ENCODE measurements at regions not wholly inside any gene's neighbourhood (a gene's known extent, or its start where the extent isn't known, plus 50 kb on each side); places are given as distances from the start of the nearest gene placed in this dataset.

GRCh38 chr17:6305613-6306360 lies 129.1 kb downstream of the AIPL1 start:
- H3K9me3 ChIP-seq (ENCODE audit: control insufficient read depth in 2 of 2, insufficient read depth in 1 of 2, low read depth in 1 of 2, low read length in 1 of 2), result peaks cover 3% of the 10 kb centered on the region in 2 donors
- H3K4me3 ChIP-seq (ENCODE audit: low read depth in 1 of 2, low read length in 2 of 2), result no peak overlapping the region
- H3K27ac ChIP-seq (ENCODE audit: low read depth in 2 of 2, low read length in 1 of 2), result no peak overlapping the region
- no peaks in the 10 kb centered on the region for H3K36me3 ChIP-seq (ENCODE audit: control insufficient read depth in 2 of 2, insufficient read depth in 2 of 2, low read length in 1 of 2)
- 51 to 59% methylated on average over 11 of the region's 11 CpGs for WGBS, 2 donors
- H3K4me1 ChIP-seq (ENCODE audit: control insufficient read depth in 2 of 2, insufficient read depth in 2 of 2, low read length in 1 of 2), result no peaks in the 10 kb centered on the region
- H3K27me3 ChIP-seq (ENCODE audit: control insufficient read depth in 1 of 2, insufficient read depth in 2 of 2, low read length in 2 of 2), result no peaks in the 10 kb centered on the region

- Histone ChIP-seq H3K9me3 (ENCODE audit: control insufficient read depth in 2 of 2, insufficient read depth in 1 of 2, low read depth in 1 of 2, low read length in 1 of 2) (peaks cover 3% of the 10 kb centered on the region in 2 donors), H3K36me3 (ENCODE audit: control insufficient read depth in 2 of 2, insufficient read depth in 2 of 2, low read length in 1 of 2) (no peaks in the 10 kb centered on the region), H3K27me3 (ENCODE audit: control insufficient read depth in 1 of 2, insufficient read depth in 2 of 2, low read length in 2 of 2) (no peaks in the 10 kb centered on the region), H3K27ac (ENCODE audit: low read depth in 2 of 2, low read length in 1 of 2) (no peak overlapping the region), H3K4me1 (ENCODE audit: control insufficient read depth in 2 of 2, insufficient read depth in 2 of 2, low read length in 1 of 2) (no peaks in the 10 kb centered on the region), H3K4me3 (ENCODE audit: low read depth in 1 of 2, low read length in 2 of 2) (no peak overlapping the region)
- WGBS, 2 donors, result 37 to 61% methylated on average over 3 of the region's 3 CpGs
Observed at GRCh38 chr17:6304894-6305612, 129.9 kb downstream of the AIPL1 start.

- Histone ChIP-seq H3K9me3 (ENCODE audit: control insufficient read depth in 2 of 2, insufficient read depth in 1 of 2, low read depth in 1 of 2, low read length in 1 of 2) (peaks cover 2 to 3% of the 10 kb centered on the region in 2 donors), H3K4me3 (ENCODE audit: low read depth in 1 of 2, low read length in 2 of 2) (no peak overlapping the region), H3K36me3 (ENCODE audit: control insufficient read depth in 2 of 2, insufficient read depth in 2 of 2, low read length in 1 of 2) (no peaks in the 10 kb centered on the region), H3K4me1 (ENCODE audit: control insufficient read depth in 2 of 2, insufficient read depth in 2 of 2, low read length in 1 of 2) (no peaks in the 10 kb centered on the region), H3K27me3 (ENCODE audit: control insufficient read depth in 1 of 2, insufficient read depth in 2 of 2, low read length in 2 of 2) (no peaks in the 10 kb centered on the region), H3K27ac (ENCODE audit: low read depth in 2 of 2, low read length in 1 of 2) (no peak overlapping the region)
- WGBS, 2 donors, result 2 to 11% methylated on average over 5 of the region's 5 CpGs
Observed at GRCh38 chr17:6303664-6304063, 131.3 kb downstream of the AIPL1 start.

GRCh38 chr17:6299275-6299674 lies 135.6 kb downstream of the AIPL1 start:
- H3K4me3 ChIP-seq (ENCODE audit: low read depth in 1 of 2, low read length in 2 of 2), result no peak overlapping the region
- H3K27ac ChIP-seq (ENCODE audit: low read depth in 2 of 2, low read length in 1 of 2), result no peak overlapping the region
- H3K27me3 ChIP-seq (ENCODE audit: control insufficient read depth in 1 of 2, insufficient read depth in 2 of 2, low read length in 2 of 2), result no peaks in the 10 kb centered on the region
- no peaks in the 10 kb centered on the region for H3K36me3 ChIP-seq (ENCODE audit: control insufficient read depth in 2 of 2, insufficient read depth in 2 of 2, low read length in 1 of 2)
- H3K4me1 ChIP-seq (ENCODE audit: control insufficient read depth in 2 of 2, insufficient read depth in 2 of 2, low read length in 1 of 2), result no peaks in the 10 kb centered on the region
- H3K9me3 ChIP-seq (ENCODE audit: control insufficient read depth in 2 of 2, insufficient read depth in 1 of 2, low read depth in 1 of 2, low read length in 1 of 2), result no peaks in the 10 kb centered on the region
- 63 to 71% methylated on average over 6 of the region's 6 CpGs for WGBS, 2 donors

GRCh38 chr17:6297960-6298359 lies 137.0 kb downstream of the AIPL1 start:
- H3K27me3 ChIP-seq (ENCODE audit: control insufficient read depth in 1 of 2, insufficient read depth in 2 of 2, low read length in 2 of 2), result no peaks in the 10 kb centered on the region
- no peak overlapping the region for H3K27ac ChIP-seq (ENCODE audit: low read depth in 2 of 2, low read length in 1 of 2)
- no peaks in the 10 kb centered on the region for H3K9me3 ChIP-seq (ENCODE audit: control insufficient read depth in 2 of 2, insufficient read depth in 1 of 2, low read depth in 1 of 2, low read length in 1 of 2)
- H3K4me3 ChIP-seq (ENCODE audit: low read depth in 1 of 2, low read length in 2 of 2), result no peak overlapping the region
- WGBS, 2 donors, result 70 to 75% methylated on average over 4 of the region's 4 CpGs
- no peaks in the 10 kb centered on the region for H3K4me1 ChIP-seq (ENCODE audit: control insufficient read depth in 2 of 2, insufficient read depth in 2 of 2, low read length in 1 of 2)
- H3K36me3 ChIP-seq (ENCODE audit: control insufficient read depth in 2 of 2, insufficient read depth in 2 of 2, low read length in 1 of 2), result no peaks in the 10 kb centered on the region

GRCh38 chr17:6297119-6297518 lies 137.8 kb downstream of the AIPL1 start:
- Histone ChIP-seq H3K4me1 (ENCODE audit: control insufficient read depth in 2 of 2, insufficient read depth in 2 of 2, low read length in 1 of 2) (no peaks in the 10 kb centered on the region), H3K27me3 (ENCODE audit: control insufficient read depth in 1 of 2, insufficient read depth in 2 of 2, low read length in 2 of 2) (no peaks in the 10 kb centered on the region), H3K27ac (ENCODE audit: low read depth in 2 of 2, low read length in 1 of 2) (no peak overlapping the region), H3K9me3 (ENCODE audit: control insufficient read depth in 2 of 2, insufficient read depth in 1 of 2, low read depth in 1 of 2, low read length in 1 of 2) (no peaks in the 10 kb centered on the region), H3K36me3 (ENCODE audit: control insufficient read depth in 2 of 2, insufficient read depth in 2 of 2, low read length in 1 of 2) (no peaks in the 10 kb centered on the region), H3K4me3 (ENCODE audit: low read depth in 1 of 2, low read length in 2 of 2) (no peak overlapping the region)
- 92 to 100% methylated on average over 2 of the region's 2 CpGs for WGBS, 2 donors

GRCh38 chr17:6290488-6291196 lies 144.3 kb downstream of the AIPL1 start:
- no peaks in the 10 kb centered on the region for H3K27me3 ChIP-seq (ENCODE audit: control insufficient read depth in 1 of 2, insufficient read depth in 2 of 2, low read length in 2 of 2)
- no peaks in the 10 kb centered on the region for H3K9me3 ChIP-seq (ENCODE audit: control insufficient read depth in 2 of 2, insufficient read depth in 1 of 2, low read depth in 1 of 2, low read length in 1 of 2)
- no peaks in the 10 kb centered on the region for H3K4me1 ChIP-seq (ENCODE audit: control insufficient read depth in 2 of 2, insufficient read depth in 2 of 2, low read length in 1 of 2)
- no peaks in the 10 kb centered on the region for H3K36me3 ChIP-seq (ENCODE audit: control insufficient read depth in 2 of 2, insufficient read depth in 2 of 2, low read length in 1 of 2)
- no peak overlapping the region for H3K27ac ChIP-seq (ENCODE audit: low read depth in 2 of 2, low read length in 1 of 2)
- no peak overlapping the region for H3K4me3 ChIP-seq (ENCODE audit: low read depth in 1 of 2, low read length in 2 of 2)
- WGBS, 2 donors, result 85 to 90% methylated on average over 2 of the region's 2 CpGs

GRCh38 chr17:6286233-6286632 lies 148.7 kb downstream of the AIPL1 start:
- no peaks in the 10 kb centered on the region for H3K36me3 ChIP-seq (ENCODE audit: control insufficient read depth in 2 of 2, insufficient read depth in 2 of 2, low read length in 1 of 2)
- no peaks in the 10 kb centered on the region for H3K9me3 ChIP-seq (ENCODE audit: control insufficient read depth in 2 of 2, insufficient read depth in 1 of 2, low read depth in 1 of 2, low read length in 1 of 2)
- no peaks in the 10 kb centered on the region for H3K4me1 ChIP-seq (ENCODE audit: control insufficient read depth in 2 of 2, insufficient read depth in 2 of 2, low read length in 1 of 2)
- H3K4me3 ChIP-seq (ENCODE audit: low read depth in 1 of 2, low read length in 2 of 2), result no peak overlapping the region
- 51 to 58% methylated on average over 4 of the region's 4 CpGs for WGBS, 2 donors
- H3K27me3 ChIP-seq (ENCODE audit: control insufficient read depth in 1 of 2, insufficient read depth in 2 of 2, low read length in 2 of 2), result no peaks in the 10 kb centered on the region
- no peak overlapping the region for H3K27ac ChIP-seq (ENCODE audit: low read depth in 2 of 2, low read length in 1 of 2)

GRCh38 chr17:6285486-6285885 lies 149.4 kb downstream of the AIPL1 start:
- Histone ChIP-seq H3K9me3 (ENCODE audit: control insufficient read depth in 2 of 2, insufficient read depth in 1 of 2, low read depth in 1 of 2, low read length in 1 of 2) (no peaks in the 10 kb centered on the region), H3K27ac (ENCODE audit: low read depth in 2 of 2, low read length in 1 of 2) (no peak overlapping the region), H3K36me3 (ENCODE audit: control insufficient read depth in 2 of 2, insufficient read depth in 2 of 2, low read length in 1 of 2) (no peaks in the 10 kb centered on the region), H3K27me3 (ENCODE audit: control insufficient read depth in 1 of 2, insufficient read depth in 2 of 2, low read length in 2 of 2) (no peaks in the 10 kb centered on the region), H3K4me3 (ENCODE audit: low read depth in 1 of 2, low read length in 2 of 2) (no peak overlapping the region), H3K4me1 (ENCODE audit: control insufficient read depth in 2 of 2, insufficient read depth in 2 of 2, low read length in 1 of 2) (no peaks in the 10 kb centered on the region)
